ENCODE measurements at regions not wholly inside any gene's neighbourhood (a gene's known extent, or its start where the extent isn't known, plus 50 kb on each side); places are given as distances from the start of the nearest gene placed in this dataset.
"Not testable (repeated sequence)": the region's sequence is repeated elsewhere in the genome, so short reads cannot be mapped to it uniquely, and the experiment has no call there.

GRCh38 chr2:16952805-16953204 lies 287.2 kb upstream of the CYRIA start:
- no peak for DNase-seq

GRCh38 chr2:16952368-16952767 lies 286.7 kb upstream of the CYRIA start:
- DNase-seq, result no peak

GRCh38 chr2:16950436-16950835 lies 284.8 kb upstream of the CYRIA start:
- no peak for DNase-seq

- DNase-seq, result no peak
Observed at GRCh38 chr2:16948710-16949109, 283.1 kb upstream of the CYRIA start.

- DNase-seq, result no peak
Observed at GRCh38 chr2:16948053-16948452, 282.4 kb upstream of the CYRIA start.

GRCh38 chr2:16943279-16943958 lies 277.8 kb upstream of the CYRIA start:
- no peak for DNase-seq

- no peak for DNase-seq
Observed at GRCh38 chr2:16940214-16940613, 274.6 kb upstream of the CYRIA start.

- DNase-seq, result no peak
Observed at GRCh38 chr2:16939771-16940170, 274.1 kb upstream of the CYRIA start.

- no peak for DNase-seq
Observed at GRCh38 chr2:16933355-16933754, 267.7 kb upstream of the CYRIA start.

- no peak for DNase-seq
Observed at GRCh38 chr2:16932826-16933225, 267.2 kb upstream of the CYRIA start.

- no peak for DNase-seq
Observed at GRCh38 chr2:16931441-16931840, 265.8 kb upstream of the CYRIA start.

- no peak for DNase-seq
Observed at GRCh38 chr2:16927398-16927797, 261.8 kb upstream of the CYRIA start.

GRCh38 chr2:16925145-16925544 lies 259.5 kb upstream of the CYRIA start:
- DNase-seq, result no peak

GRCh38 chr2:16915341-16915755 lies 249.7 kb upstream of the CYRIA start:
- DNase-seq, result not testable (repeated sequence)

GRCh38 chr2:16911746-16912145 lies 246.1 kb upstream of the CYRIA start:
- DNase-seq, result peak; percentile 56 to 81 (median 68)

GRCh38 chr2:16908656-16909055 lies 243.0 kb upstream of the CYRIA start:
- DNase-seq, result peak in 3 of 4 experiments; percentile 3 to 44 (median 38)

GRCh38 chr2:16907645-16908282 lies 242.1 kb upstream of the CYRIA start:
- DNase-seq, result no peak

- DNase-seq, result not testable (repeated sequence)
Observed at GRCh38 chr2:16905325-16905724, 239.7 kb upstream of the CYRIA start.

- peak; percentile 61 to 66 (median 64) for DNase-seq
Observed at GRCh38 chr2:16900405-16901025, 234.9 kb upstream of the CYRIA start.

GRCh38 chr2:16899958-16900357 lies 234.3 kb upstream of the CYRIA start:
- no peak for DNase-seq

GRCh38 chr2:16890081-16890480 lies 224.4 kb upstream of the CYRIA start:
- DNase-seq, result no peak

GRCh38 chr2:16885027-16885426 lies 219.4 kb upstream of the CYRIA start:
- no peak for DNase-seq

GRCh38 chr2:16882706-16883105 lies 217.1 kb upstream of the CYRIA start:
- DNase-seq, result peak in 2 of 4 experiments; percentile 9 to 11

- no peak for DNase-seq
Observed at GRCh38 chr2:16881122-16881521, 215.5 kb upstream of the CYRIA start.

Measured in suppressor macrophage (primary cell).